ENCODE measurements at regions not wholly inside any gene's neighbourhood (a gene's known extent, or its start where the extent isn't known, plus 50 kb on each side); places are given as distances from the start of the nearest gene placed in this dataset.
"Not testable (repeated sequence)": the region's sequence is repeated elsewhere in the genome, so short reads cannot be mapped to it uniquely, and the experiment has no call there.

- not testable (repeated sequence) for DNase-seq
Observed at GRCh38 chr14:105713160-105713559, 186.8 kb downstream of the TMEM121 start.

GRCh38 chr14:105713836-105714235 is 187.5 kb downstream of the TMEM121 start:
- not testable (repeated sequence) for DNase-seq

GRCh38 chr14:105718787-105719186 is 192.4 kb downstream of the TMEM121 start:
- not testable (repeated sequence) for DNase-seq

- DNase-seq = not testable (repeated sequence)
Observed at GRCh38 chr14:105720106-105720505, 193.7 kb downstream of the TMEM121 start.

GRCh38 chr14:105720852-105721601 is 194.6 kb downstream of the TMEM121 start:
- not testable (repeated sequence) for DNase-seq

- DNase-seq = not testable (repeated sequence)
Observed at GRCh38 chr14:105721602-105721970, 195.2 kb downstream of the TMEM121 start.

GRCh38 chr14:105721996-105722709 is 195.8 kb downstream of the TMEM121 start:
- DNase-seq = not testable (repeated sequence)

GRCh38 chr14:105723271-105723670 is 196.9 kb downstream of the TMEM121 start:
- DNase-seq = not testable (repeated sequence)

- not testable (repeated sequence) for DNase-seq
Observed at GRCh38 chr14:105723776-105724175, 197.4 kb downstream of the TMEM121 start.

- DNase-seq = not testable (repeated sequence)
Observed at GRCh38 chr14:105729825-105730368, 203.5 kb downstream of the TMEM121 start.

- DNase-seq = not testable (repeated sequence)
Observed at GRCh38 chr14:105730731-105731130, 204.3 kb downstream of the TMEM121 start.

GRCh38 chr14:105731221-105731985 is 205.0 kb downstream of the TMEM121 start:
- not testable (repeated sequence) for DNase-seq

- no peak for DNase-seq
Observed at GRCh38 chr14:105733081-105734065, 207.0 kb downstream of the TMEM121 start.

GRCh38 chr14:105734241-105734640 is 207.9 kb downstream of the TMEM121 start:
- not testable (repeated sequence) for DNase-seq

- not testable (repeated sequence) for DNase-seq
Observed at GRCh38 chr14:105736331-105736730, 209.9 kb downstream of the TMEM121 start.

- no peak for DNase-seq
Observed at GRCh38 chr14:105737504-105738246, 211.3 kb downstream of the TMEM121 start.

GRCh38 chr14:105738638-105739037 is 212.3 kb downstream of the TMEM121 start:
- DNase-seq = no peak

- DNase-seq = no peak
Observed at GRCh38 chr14:105739331-105740102, 213.1 kb downstream of the TMEM121 start.

GRCh38 chr14:105740272-105740671 is 213.9 kb downstream of the TMEM121 start:
- DNase-seq = not testable (repeated sequence)

- not testable (repeated sequence) for DNase-seq
Observed at GRCh38 chr14:105740961-105741360, 214.6 kb downstream of the TMEM121 start.
